IMR-90 (cell line): ENCODE measurements at regions not wholly inside any gene's neighbourhood (a gene's known extent, or its start where the extent isn't known, plus 50 kb on each side); places are given as distances from the start of the nearest gene placed in this dataset.

Experiments
- ATAC-seq: fragments of 200-7000 bp; cut with Tn5 transposase; 2 replicates; pipeline ENCODE4 v1.9.1; 2020; ENCODE audit warnings: low read depth, mild to moderate bottlenecking, moderate library complexity
- BruUV-seq: library from RNA; stranded (reverse); fragments of 400-500 nt; replicated peaks from 2 replicates; lab custom pipeline; 2021; lab: Mats Ljungman, UMichigan
- CTCF ChIA-PET: fragments of 300-600 bp; formaldehyde crosslinking; extraction: SDS; loops from one replicate; lab custom pipeline; 2021; ENCODE audit warnings: antibody characterized with exemption; lab: Yijun Ruan, JAX
- POLR2A ChIA-PET: fragments of 300-600 bp; sonication (Branson Sonifier 250); formaldehyde crosslinking; loops from one replicate; lab custom pipeline; 2022; ENCODE audit warnings: antibody characterized with exemption; ENCODE audit not compliant: unreplicated experiment; lab: Charles Lee
- DNase-seq: peaks from one replicate; pipeline ENCODE4 v3.0.0; 2013
- H2AFZ ChIP-seq: replicated peaks from 2 replicates; pipeline ENCODE3; 2013; ENCODE audit warnings: low read length, mild to moderate bottlenecking; ENCODE audit not compliant: poor library complexity
- H2AK5ac ChIP-seq: 2 replicates; pipeline ENCODE4 v1.6.1; 2013; ENCODE audit warnings: low read depth, low read length, inconsistent platforms
- H2AK9ac ChIP-seq: replicated peaks from 2 replicates; pipeline ENCODE3; 2013; ENCODE audit warnings: mild to moderate bottlenecking, low read depth, low read length, moderate library complexity; ENCODE audit not compliant: poor library complexity
- H2BK120ac ChIP-seq: 2 replicates; pipeline ENCODE4 v1.6.1; 2013; ENCODE audit warnings: low read depth, low read length, inconsistent platforms
- H2BK15ac ChIP-seq: 3 replicates; pipeline ENCODE4 v1.6.1; 2013; ENCODE audit warnings: low read depth, low read length, inconsistent platforms
- H2BK20ac ChIP-seq: 2 replicates; pipeline ENCODE4 v1.6.1; 2013; ENCODE audit warnings: low read depth, mild to moderate bottlenecking, inconsistent platforms, low read length, moderate library complexity
- H2BK5ac ChIP-seq: 2 replicates; pipeline ENCODE4 v1.6.1; 2013; ENCODE audit warnings: mild to moderate bottlenecking, low read depth, low read length, inconsistent platforms; ENCODE audit not compliant: poor library complexity, severe bottlenecking
- H3K14ac ChIP-seq: replicated peaks from 2 replicates; pipeline ENCODE4 v1.6.1; 2013; ENCODE audit warnings: low read depth, low read length, inconsistent platforms
- H3K18ac ChIP-seq: 2 replicates; pipeline ENCODE4 v1.6.1; 2013; ENCODE audit warnings: low read depth, low read length, control low read depth
- H3K23ac ChIP-seq: 2 replicates; pipeline ENCODE4 v1.6.1; 2013; ENCODE audit warnings: low read depth, low read length, inconsistent platforms
- H3K27ac ChIP-seq: 2 replicates; pipeline ENCODE4 v1.5.1; 2013; ENCODE audit warnings: mild to moderate bottlenecking, control low read depth, low read length; ENCODE audit not compliant: insufficient read depth
- H3K27me3 ChIP-seq: 2 replicates; pipeline ENCODE4 v1.6.1; 2013; ENCODE audit warnings: low read length; ENCODE audit not compliant: control insufficient read depth, insufficient read depth
- H3K36me3 ChIP-seq: 2 replicates; pipeline ENCODE4 v1.6.1; 2013; ENCODE audit warnings: low read length, mixed read lengths; ENCODE audit not compliant: control insufficient read depth, insufficient read depth
- H3K4ac ChIP-seq: 2 replicates; pipeline ENCODE4 v1.6.1; 2013; ENCODE audit warnings: low read depth, low read length, inconsistent platforms
- H3K4me1 ChIP-seq: 2 replicates; pipeline ENCODE4 v1.6.1; 2013; ENCODE audit warnings: low read length, mixed read lengths; ENCODE audit not compliant: control insufficient read depth, insufficient read depth
- H3K4me2 ChIP-seq: 2 replicates; pipeline ENCODE4 v1.6.1; 2013; ENCODE audit warnings: low read depth, mild to moderate bottlenecking, control low read depth, low read length, moderate library complexity
- H3K4me3 ChIP-seq: 2 replicates; pipeline ENCODE4 v1.5.1; 2013; ENCODE audit warnings: low read depth, mild to moderate bottlenecking, control low read depth, low read length, moderate library complexity; ENCODE audit not compliant: insufficient read depth
- H3K56ac ChIP-seq: 2 replicates; pipeline ENCODE4 v1.6.1; 2013; ENCODE audit warnings: low read length, inconsistent platforms; ENCODE audit not compliant: insufficient read depth; ENCODE audit errors: extremely low read depth
- H3K79me1 ChIP-seq, 2 experiments: 2 replicates each; pipeline ENCODE4 v1.6.1; 2013; ENCODE audit warnings: low read length in 2 of 2, inconsistent platforms in 1 of 2, low read depth in 1 of 2
- H3K9ac ChIP-seq: 2 replicates; pipeline ENCODE4 v1.6.1; 2013; ENCODE audit warnings: low read depth, low read length, control low read depth
- H3K9me1 ChIP-seq: 2 replicates; pipeline ENCODE4 v1.6.1; 2013; ENCODE audit warnings: low read length, inconsistent platforms; ENCODE audit not compliant: insufficient read depth
- H3K9me3 ChIP-seq: 2 replicates; pipeline ENCODE4 v1.6.1; 2013; ENCODE audit warnings: low read length; ENCODE audit not compliant: control insufficient read depth, insufficient read depth
- H4K20me1 ChIP-seq: 2 replicates; pipeline ENCODE4 v1.6.1; 2013; ENCODE audit warnings: low read length, inconsistent platforms; ENCODE audit not compliant: insufficient read depth
- H4K5ac ChIP-seq: 2 replicates; pipeline ENCODE4 v1.6.1; 2013; ENCODE audit warnings: mild to moderate bottlenecking, low read depth, low read length, control low read depth
- H4K8ac ChIP-seq, 2 experiments: 2 replicates each; pipeline ENCODE4 v1.6.1; 2013; ENCODE audit warnings: low read depth in 2 of 2, low read length in 2 of 2, control low read depth in 1 of 2, inconsistent platforms in 1 of 2
- H4K91ac ChIP-seq: 2 replicates; pipeline ENCODE4 v1.6.1; 2013; ENCODE audit warnings: low read depth, low read length, inconsistent platforms; ENCODE audit not compliant: insufficient read depth
- BHLHE40 ChIP-seq: fragments of 150-350 bp; IDR thresholded peaks from 2 replicates; pipeline ENCODE4 v1.6.1; 2016; ENCODE audit warnings: mild to moderate bottlenecking, low read depth, low read length
- CEBPB ChIP-seq: IDR thresholded peaks from 2 replicates; pipeline ENCODE4 v1.6.1; 2012; ENCODE audit warnings: low read depth, low read length, improper control_type of control experiment
- CHD1 ChIP-seq: IDR thresholded peaks from 2 replicates; pipeline ENCODE4 v1.6.1; 2012; ENCODE audit warnings: low read depth, low read length, improper control_type of control experiment
- ELK1 ChIP-seq: fragments of 150-350 bp; IDR thresholded peaks from 2 replicates; pipeline ENCODE4 v1.6.1; 2016; ENCODE audit warnings: low read depth, mild to moderate bottlenecking, low read length, moderate library complexity, borderline replicate concordance
- FOS ChIP-seq: fragments of 150-350 bp; IDR thresholded peaks from 2 replicates; pipeline ENCODE4 v1.6.1; 2016; ENCODE audit warnings: low read depth, low read length
- MAFK ChIP-seq: IDR thresholded peaks from 2 replicates; pipeline ENCODE4 v1.6.1; 2012; ENCODE audit warnings: low read depth, low read length, improper control_type of control experiment
- MXI1 ChIP-seq: IDR thresholded peaks from 2 replicates; pipeline ENCODE4 v1.6.1; 2012; ENCODE audit warnings: low read depth, mild to moderate bottlenecking, low read length, moderate library complexity, borderline replicate concordance
- NFE2L2 ChIP-seq: fragments of 150-350 bp; IDR thresholded peaks from 2 replicates; pipeline ENCODE4 v1.6.1; 2016; ENCODE audit warnings: low read depth, mild to moderate bottlenecking, low read length
- POLR2A ChIP-seq: IDR thresholded peaks from 2 replicates; pipeline ENCODE4 v1.6.1; 2012; ENCODE audit warnings: mild to moderate bottlenecking, low read depth, low read length
- RAD21 ChIP-seq: IDR thresholded peaks from 2 replicates; pipeline ENCODE4 v1.6.1; 2012; ENCODE audit warnings: low read length, improper control_type of control experiment
- RCOR1 ChIP-seq: IDR thresholded peaks from 2 replicates; pipeline ENCODE4 v1.6.1; 2012; ENCODE audit warnings: mild to moderate bottlenecking, low read length, improper control_type of control experiment; ENCODE audit not compliant: insufficient replicate concordance
- RFX5 ChIP-seq: IDR thresholded peaks from 2 replicates; pipeline ENCODE4 v1.8.0; 2012; ENCODE audit warnings: low read depth, mild to moderate bottlenecking, low read length, moderate library complexity
- SMC3 ChIP-seq: fragments of 150-350 bp; IDR thresholded peaks from 2 replicates; pipeline ENCODE4 v1.6.1; 2016; ENCODE audit warnings: low read depth, mild to moderate bottlenecking, antibody characterized with exemption, low read length, moderate library complexity
- WGBS, 2 experiments: methylation state at CpG; one replicate each; pipeline versions ENCODE4 v1.1.5 to v1.1.7; 2013; ENCODE audit warnings: missing lambda C conversion rate in 2 of 2; ENCODE audit not compliant: insufficient read length in 1 of 2; ENCODE audit errors: extremely low coverage in 2 of 2; 5-methylcytosine and 5-hydroxymethylcytosine counted together
- dilution Hi-C: fragments of 300-500 bp; cut with HindIII; formaldehyde crosslinking; loops from one replicate; pipeline ENCODE4 v1.14.3; 2018; ENCODE audit warnings: low sequenced_read_pairs; ENCODE audit not compliant: unreplicated experiment
- in situ Hi-C: fragments of 300-500 bp; cut with MboI; formaldehyde crosslinking; loops from 3 replicates; pipeline ENCODE4 v1.14.3; 2019; ENCODE audit warnings: low sequenced_read_pairs, inconsistent platforms, mixed read lengths
- intact Hi-C: fragments of 100-400 bp; cut with micrococcal nuclease; formaldehyde crosslinking; loops from 2 replicates; pipeline ENCODE4 v1.10.0; 2022
- TF ChIP-seq, protein P1 (sequence below): fragments of 150-350 bp; IDR thresholded peaks from 2 replicates; pipeline ENCODE4 v1.6.1; 2017; ENCODE audit warnings: mild to moderate bottlenecking, antibody characterized with exemption, low read length, low read depth
- TF ChIP-seq, protein P2 (sequence below): conservative IDR thresholded peaks from 2 replicates; pipeline ENCODE4 v1.5.1; 2012; ENCODE audit warnings: mild to moderate bottlenecking, low read depth, low read length, improper control_type of control experiment

DNA sequence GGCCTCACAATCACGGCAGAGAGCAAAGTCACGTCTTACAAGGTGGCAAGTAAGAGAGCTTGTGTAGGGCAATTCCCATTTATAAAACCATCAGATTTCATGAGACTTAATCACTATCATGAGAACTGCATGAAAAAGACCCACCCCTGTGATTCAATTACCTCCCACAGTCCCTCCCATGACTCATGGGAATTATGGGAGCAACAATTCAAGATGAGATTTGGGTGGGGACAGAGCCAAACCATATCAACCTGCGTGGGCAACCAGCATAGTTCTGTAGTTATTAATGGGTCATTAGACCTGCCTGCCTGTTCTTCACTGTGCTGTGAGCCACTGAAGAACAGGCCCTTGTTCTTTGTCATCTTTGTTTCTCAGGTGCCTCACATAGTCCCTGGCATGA is 593.7 kb upstream of the BOD1L1 start:
- Histone ChIP-seq H3K4me3 (no peak overlapping the region), H3K9me1 (no peaks in the 10 kb centered on the region), H3K79me1 (no peaks in the 10 kb centered on the region), H4K8ac (no peak overlapping the region), H4K20me1 (no peaks in the 10 kb centered on the region), H3K4me2 (no peak overlapping the region), H3K9ac (no peak overlapping the region), H3K18ac (no peak overlapping the region), H2BK120ac (no peak overlapping the region), H3K27ac (no peak overlapping the region), H2AFZ (no peak overlapping the region), H3K9me3 (no peaks in the 10 kb centered on the region), H2BK15ac (no peak overlapping the region), H3K27me3 (no peaks in the 10 kb centered on the region), H4K5ac (no peak overlapping the region), H2AK9ac (no peak overlapping the region), H2BK5ac (no peak overlapping the region), H3K56ac (no peak overlapping the region), H3K4ac (no peak overlapping the region), H2BK20ac (no peak overlapping the region), H2AK5ac (no peak overlapping the region), H3K4me1 (no peaks in the 10 kb centered on the region), H4K91ac (no peak overlapping the region), H3K14ac (no peak overlapping the region), H3K36me3 (no peaks in the 10 kb centered on the region), H3K23ac (no peak overlapping the region)
- in situ Hi-C loops (no loop called here), dilution Hi-C loops (no loop called here), intact Hi-C loops (no loop called here)
- TF ChIP-seq MXI1 (no peak), SMC3 (no peak), NFE2L2 (no peak), RFX5 (no peak), CHD1 (no peak), CEBPB (no peak), POLR2A (no peak), RCOR1 (no peak), FOS (no peak), BHLHE40 (no peak), RAD21 (no peak), MAFK (no peak), ELK1 (no peak)
- TF ChIP-seq, protein P1, sequence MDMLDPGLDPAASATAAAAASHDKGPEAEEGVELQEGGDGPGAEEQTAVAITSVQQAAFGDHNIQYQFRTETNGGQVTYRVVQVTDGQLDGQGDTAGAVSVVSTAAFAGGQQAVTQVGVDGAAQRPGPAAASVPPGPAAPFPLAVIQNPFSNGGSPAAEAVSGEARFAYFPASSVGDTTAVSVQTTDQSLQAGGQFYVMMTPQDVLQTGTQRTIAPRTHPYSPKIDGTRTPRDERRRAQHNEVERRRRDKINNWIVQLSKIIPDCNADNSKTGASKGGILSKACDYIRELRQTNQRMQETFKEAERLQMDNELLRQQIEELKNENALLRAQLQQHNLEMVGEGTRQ, result no peak
- TF ChIP-seq, protein P2, sequence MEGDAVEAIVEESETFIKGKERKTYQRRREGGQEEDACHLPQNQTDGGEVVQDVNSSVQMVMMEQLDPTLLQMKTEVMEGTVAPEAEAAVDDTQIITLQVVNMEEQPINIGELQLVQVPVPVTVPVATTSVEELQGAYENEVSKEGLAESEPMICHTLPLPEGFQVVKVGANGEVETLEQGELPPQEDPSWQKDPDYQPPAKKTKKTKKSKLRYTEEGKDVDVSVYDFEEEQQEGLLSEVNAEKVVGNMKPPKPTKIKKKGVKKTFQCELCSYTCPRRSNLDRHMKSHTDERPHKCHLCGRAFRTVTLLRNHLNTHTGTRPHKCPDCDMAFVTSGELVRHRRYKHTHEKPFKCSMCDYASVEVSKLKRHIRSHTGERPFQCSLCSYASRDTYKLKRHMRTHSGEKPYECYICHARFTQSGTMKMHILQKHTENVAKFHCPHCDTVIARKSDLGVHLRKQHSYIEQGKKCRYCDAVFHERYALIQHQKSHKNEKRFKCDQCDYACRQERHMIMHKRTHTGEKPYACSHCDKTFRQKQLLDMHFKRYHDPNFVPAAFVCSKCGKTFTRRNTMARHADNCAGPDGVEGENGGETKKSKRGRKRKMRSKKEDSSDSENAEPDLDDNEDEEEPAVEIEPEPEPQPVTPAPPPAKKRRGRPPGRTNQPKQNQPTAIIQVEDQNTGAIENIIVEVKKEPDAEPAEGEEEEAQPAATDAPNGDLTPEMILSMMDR, result no peak
- no CpG with 5 or more reads among the region's 3 CpGs for WGBS, 2 experiments
- ATAC-seq (no peak), DNase-seq (peak; percentile 4)
- no TSS peak for BruUV-seq
- POLR2A ChIA-PET, result interaction anchor here (0.6 kb wide), 1 partner anchor 96 kb away, joined by 4 read pairs; no protein-coding TSS in a partner anchor
- CTCF ChIA-PET, result no interaction called here
